NB4 (cell line): ENCODE measurements at regions not wholly inside any gene's neighbourhood (a gene's known extent, or its start where the extent isn't known, plus 50 kb on each side); places are given as distances from the start of the nearest gene placed in this dataset.

Experiments
- DNase-seq: peaks from one replicate; pipeline ENCODE4 v3.0.0; 2010; ENCODE audit warnings: low read depth
- H3K4me3 ChIP-seq: one replicate; pipeline ENCODE4 v1.5.1; 2011; ENCODE audit warnings: mild to moderate bottlenecking, low read depth, low read length, moderate library complexity
- MYC ChIP-seq: IDR thresholded peaks from 2 replicates; pipeline ENCODE4 v1.6.1; 2011; ENCODE audit warnings: low read depth, low read length
- POLR2A ChIP-seq: IDR thresholded peaks from 2 replicates; pipeline ENCODE4 v1.6.1; 2011; ENCODE audit warnings: mild to moderate bottlenecking; ENCODE audit not compliant: insufficient read length; ENCODE audit errors: extremely low read depth
- TF ChIP-seq, protein P1 (sequence below): IDR thresholded peaks from one replicate; pipeline ENCODE4 v1.5.1; 2012; ENCODE audit warnings: low read depth, low read length
- TF ChIP-seq, protein P2 (sequence below): IDR thresholded peaks from 2 replicates; pipeline ENCODE4 v1.6.1; 2011; ENCODE audit warnings: low read depth, low read length

- no peak overlapping the region for H3K4me3 ChIP-seq
- DNase-seq = no peak
- TF ChIP-seq MYC (no peak), POLR2A (no peak)
- TF ChIP-seq, protein P1, sequence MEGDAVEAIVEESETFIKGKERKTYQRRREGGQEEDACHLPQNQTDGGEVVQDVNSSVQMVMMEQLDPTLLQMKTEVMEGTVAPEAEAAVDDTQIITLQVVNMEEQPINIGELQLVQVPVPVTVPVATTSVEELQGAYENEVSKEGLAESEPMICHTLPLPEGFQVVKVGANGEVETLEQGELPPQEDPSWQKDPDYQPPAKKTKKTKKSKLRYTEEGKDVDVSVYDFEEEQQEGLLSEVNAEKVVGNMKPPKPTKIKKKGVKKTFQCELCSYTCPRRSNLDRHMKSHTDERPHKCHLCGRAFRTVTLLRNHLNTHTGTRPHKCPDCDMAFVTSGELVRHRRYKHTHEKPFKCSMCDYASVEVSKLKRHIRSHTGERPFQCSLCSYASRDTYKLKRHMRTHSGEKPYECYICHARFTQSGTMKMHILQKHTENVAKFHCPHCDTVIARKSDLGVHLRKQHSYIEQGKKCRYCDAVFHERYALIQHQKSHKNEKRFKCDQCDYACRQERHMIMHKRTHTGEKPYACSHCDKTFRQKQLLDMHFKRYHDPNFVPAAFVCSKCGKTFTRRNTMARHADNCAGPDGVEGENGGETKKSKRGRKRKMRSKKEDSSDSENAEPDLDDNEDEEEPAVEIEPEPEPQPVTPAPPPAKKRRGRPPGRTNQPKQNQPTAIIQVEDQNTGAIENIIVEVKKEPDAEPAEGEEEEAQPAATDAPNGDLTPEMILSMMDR = no peak
- TF ChIP-seq, protein P2, sequence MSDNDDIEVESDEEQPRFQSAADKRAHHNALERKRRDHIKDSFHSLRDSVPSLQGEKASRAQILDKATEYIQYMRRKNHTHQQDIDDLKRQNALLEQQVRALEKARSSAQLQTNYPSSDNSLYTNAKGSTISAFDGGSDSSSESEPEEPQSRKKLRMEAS = no peak
These were observed 517.6 kb downstream of the PABPC4L start for GRCh38 chr4:133683967-133684366.

DNA sequence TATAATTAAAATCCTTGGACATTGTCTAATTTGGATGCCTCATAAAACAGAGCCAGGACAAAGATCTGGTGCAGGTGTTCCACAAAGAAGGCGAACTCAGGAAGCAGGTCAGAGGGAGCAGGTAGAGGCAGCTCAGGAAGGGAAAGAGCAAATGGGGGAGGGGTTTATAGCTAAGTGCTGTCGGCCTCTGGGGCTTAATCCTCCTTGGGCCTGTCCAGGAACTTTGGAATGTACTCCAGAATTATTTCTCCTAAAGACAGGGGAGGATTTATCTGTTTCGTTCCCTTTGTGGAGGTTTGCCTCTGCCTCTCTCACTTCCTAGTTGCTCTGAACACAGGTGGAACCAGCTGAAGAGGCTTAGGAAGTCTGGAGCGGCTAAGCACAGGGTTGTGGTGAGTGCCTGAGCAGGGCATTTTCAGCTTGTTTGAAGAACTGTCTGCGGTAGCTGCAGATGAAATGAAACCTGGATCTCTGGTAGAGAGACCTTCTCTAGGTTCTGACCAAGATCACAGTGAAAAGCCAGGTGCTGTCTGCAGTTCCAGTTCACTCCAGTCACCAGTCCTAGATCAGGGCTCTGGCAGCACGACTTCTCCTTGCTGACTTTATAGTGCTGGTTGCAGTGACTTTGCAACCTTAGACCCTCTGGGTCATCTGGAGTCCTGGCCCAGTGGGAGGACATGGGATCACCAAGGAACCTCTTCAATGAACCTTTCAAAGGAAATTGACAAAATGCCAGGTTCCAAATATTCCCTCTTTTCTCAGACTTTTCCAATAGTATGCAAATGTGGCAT lies 519.2 kb downstream of the PCDH10 start:
- DNase-seq = no peak
- no peak overlapping the region for H3K4me3 ChIP-seq
- TF ChIP-seq, protein P2 = no peak
- TF ChIP-seq, protein P1 = no peak
- TF ChIP-seq MYC (no peak), POLR2A (no peak)

GRCh38 chr4:133647206-133647605 lies 498.1 kb downstream of the PCDH10 start:
- DNase-seq = no peak
- TF ChIP-seq POLR2A = no peak
- TF ChIP-seq, protein P1 = no peak
- TF ChIP-seq MYC = no peak
- TF ChIP-seq, protein P2 = no peak
- H3K4me3 ChIP-seq = no peak overlapping the region

DNA sequence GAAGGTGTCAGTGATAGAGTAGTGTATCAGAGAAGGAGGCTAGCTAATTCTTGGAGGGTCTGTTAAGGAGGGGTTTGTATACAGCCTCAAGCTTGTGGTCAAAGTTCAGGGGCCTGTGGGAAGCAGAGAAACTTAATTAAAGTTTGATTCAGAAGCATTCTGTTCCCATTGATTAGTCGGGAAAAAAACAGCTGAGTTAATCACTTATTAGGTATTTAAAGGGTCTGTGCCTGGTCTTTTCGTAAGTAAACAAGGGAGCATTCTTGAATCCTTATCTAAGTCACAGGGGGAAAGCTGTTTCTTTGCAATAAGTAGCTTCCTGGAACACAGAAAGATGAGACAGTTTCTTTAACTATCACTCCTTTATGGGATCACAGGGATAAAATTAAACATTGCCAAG lies 492.1 kb downstream of the PCDH10 start:
- no peak overlapping the region for H3K4me3 ChIP-seq
- no peak for DNase-seq
- no peak for TF ChIP-seq MYC
- TF ChIP-seq POLR2A = no peak
- TF ChIP-seq, protein P2 = no peak
- TF ChIP-seq, protein P1 = no peak

- no peak overlapping the region for H3K4me3 ChIP-seq
- DNase-seq = no peak
- TF ChIP-seq, protein P2 = no peak
- TF ChIP-seq MYC (no peak), POLR2A (no peak)
- TF ChIP-seq, protein P1 = no peak
These were observed 489.7 kb downstream of the PCDH10 start for GRCh38 chr4:133638751-133639150.
